UCSD-AML1 (cell line): ENCODE measurements at regions not wholly inside any gene's neighbourhood (a gene's known extent, or its start where the extent isn't known, plus 50 kb on each side); places are given as distances from the start of the nearest gene placed in this dataset.
"Not testable (repeated sequence)": the region's sequence is repeated elsewhere in the genome, so short reads cannot be mapped to it uniquely, and the experiment has no call there.

Experiments
- DNase-seq: peaks from one replicate; lab custom pipeline; 2025; ENCODE audit not compliant: unreplicated experiment; lab: John Stamatoyannopoulos, UW

DNA sequence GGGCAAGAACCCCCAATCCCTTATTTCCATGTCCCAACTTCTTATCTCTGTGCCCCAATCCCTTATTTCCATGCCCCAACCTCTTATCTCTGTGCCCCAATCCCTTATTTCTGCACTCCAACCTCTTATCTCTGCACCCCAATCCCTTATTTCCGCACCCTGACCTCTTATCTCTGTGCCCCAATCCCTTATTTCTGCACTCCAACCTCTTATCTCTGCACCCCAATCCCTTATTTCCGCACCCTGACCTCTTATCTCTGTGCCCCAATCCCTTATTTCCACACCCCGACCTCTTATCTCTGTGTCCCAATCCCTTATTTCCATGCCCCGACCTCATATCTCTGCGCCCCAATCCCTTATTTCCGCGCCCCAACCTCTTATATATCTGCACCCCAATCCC, 150.8 kb upstream of the NR4A3 start:
- not testable (repeated sequence) for DNase-seq

DNA sequence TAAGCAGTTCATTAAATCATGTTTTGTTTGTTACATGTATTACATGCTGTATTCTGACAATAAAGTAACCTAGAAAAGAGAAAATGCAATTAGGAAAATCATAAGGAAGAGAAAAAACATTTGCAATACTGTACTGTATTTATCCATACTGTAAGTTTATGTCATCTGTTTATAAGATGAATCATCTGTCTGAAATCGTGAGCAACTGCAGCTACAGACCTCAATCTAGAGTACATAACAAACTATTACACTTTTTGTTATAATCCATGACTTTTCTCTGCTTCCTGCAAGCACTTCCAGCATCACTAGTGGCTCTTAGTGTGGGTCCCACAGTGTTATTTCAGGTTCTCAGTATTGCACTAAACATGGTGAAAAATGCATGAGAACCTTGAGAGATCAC, 144.4 kb upstream of the NR4A3 start:
- DNase-seq = no peak

DNA sequence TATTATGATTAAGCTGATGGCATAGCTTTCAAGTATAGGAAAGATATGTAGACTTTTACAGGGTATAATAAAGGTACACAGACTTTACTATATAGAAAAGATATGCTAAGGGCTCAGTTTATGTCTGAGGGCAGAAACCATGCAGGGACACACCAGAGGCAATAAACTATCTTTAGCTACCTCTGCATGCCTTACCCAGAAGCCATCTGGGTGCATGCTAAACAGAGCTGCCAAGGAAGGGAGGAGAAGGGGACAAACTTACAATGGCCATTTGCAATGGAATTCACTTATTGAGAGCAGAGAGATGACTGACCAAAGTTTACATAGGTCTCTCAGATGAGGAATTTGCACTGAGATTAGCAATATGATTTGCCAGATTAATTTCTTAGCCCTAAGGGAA, 143.1 kb upstream of the NR4A3 start:
- DNase-seq = no peak

DNA sequence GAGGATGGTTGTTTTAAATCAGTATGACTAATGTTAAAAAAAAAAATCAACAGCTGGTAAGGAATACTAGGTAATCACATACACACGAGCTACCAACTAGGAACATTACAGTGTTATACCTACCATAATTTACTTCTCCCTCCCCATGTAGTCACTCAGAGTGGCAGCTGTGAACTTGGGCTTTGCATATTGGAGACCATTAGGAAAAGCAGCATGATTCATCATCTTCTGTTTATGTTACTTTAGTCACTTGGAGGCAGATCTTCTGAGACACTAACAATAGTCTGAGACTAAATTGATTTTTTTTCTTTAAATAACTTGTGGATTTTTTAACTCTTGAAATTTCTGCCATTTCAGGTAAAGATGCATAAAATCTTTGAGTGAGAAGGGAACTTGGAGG, 141.5 kb upstream of the NR4A3 start:
- no peak for DNase-seq

DNA sequence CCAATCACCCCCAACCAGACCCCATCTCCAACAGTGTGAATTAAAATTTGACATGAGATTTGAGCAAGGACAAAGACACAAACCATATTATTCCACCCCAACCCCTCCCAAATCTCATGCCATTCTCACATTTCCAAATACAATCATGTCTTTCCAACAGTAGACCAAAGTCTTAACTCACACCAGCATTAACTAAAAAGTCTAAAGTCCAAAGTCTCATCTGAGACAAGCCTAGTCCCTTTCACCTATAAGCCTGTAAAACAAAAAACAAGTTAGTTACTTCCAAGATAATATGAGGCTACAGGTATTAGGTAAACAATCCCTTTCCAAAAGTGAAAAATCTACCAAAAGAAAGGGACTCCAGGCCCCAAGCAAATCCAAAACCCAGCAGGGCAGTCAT, 140.6 kb upstream of the NR4A3 start:
- DNase-seq = no peak

DNA sequence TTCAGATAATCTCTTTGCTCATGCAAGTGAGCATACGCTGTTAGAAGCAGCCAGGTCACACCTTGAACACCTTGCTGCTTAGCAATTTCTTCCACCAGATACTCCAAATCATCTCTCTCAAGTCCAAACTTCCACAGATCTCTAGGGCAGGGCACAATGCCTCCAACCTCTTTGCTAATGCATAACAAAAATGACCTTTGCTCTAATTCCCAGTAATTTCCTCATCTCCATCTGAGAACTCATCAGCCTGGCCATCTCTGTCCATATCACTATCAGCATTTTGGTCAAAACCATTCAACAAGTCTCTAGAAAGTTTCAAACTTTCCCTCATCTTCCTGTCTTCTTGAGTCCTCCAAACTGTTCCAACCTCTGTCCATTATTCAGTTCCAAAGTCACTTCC, 139.3 kb upstream of the NR4A3 start:
- no peak for DNase-seq

DNA sequence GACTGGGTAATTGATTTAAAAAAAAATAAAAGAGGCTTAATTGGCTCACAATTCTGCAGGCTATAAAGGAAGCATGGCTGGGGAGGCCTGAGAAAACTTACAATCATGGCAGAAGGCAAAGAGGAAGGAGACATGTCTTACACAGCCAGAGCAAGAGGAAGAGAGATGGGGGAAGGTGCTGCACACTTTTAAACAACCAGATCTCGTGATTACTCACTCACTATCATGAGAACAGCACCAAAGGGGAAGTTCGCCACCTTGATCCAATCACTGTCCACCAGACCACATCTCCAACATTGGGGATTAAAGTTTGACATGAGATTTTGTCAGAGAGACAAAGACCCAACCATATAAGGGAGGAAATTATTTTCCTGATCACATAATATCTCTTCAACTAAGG, 138.8 kb upstream of the NR4A3 start:
- no peak for DNase-seq

DNA sequence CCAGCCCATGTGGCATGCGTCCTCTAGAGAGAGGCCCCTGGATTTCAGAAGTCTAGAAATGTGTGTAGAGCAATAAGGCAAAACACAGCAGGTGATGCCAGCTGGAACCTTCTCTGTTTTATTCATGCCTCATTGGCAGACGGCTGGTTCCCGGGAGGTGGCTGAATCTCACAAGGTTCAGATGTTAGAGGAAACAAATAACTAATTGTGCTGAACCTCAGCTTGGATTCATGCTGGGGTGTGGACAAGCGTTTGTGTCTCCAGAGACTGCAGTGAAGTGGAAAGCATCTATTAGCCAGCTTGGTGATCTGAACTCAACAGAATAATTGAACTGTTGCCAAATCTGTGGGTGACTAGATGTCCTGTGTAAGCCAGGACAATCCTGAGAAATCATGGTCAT, 131.1 kb upstream of the NR4A3 start:
- DNase-seq = no peak

DNA sequence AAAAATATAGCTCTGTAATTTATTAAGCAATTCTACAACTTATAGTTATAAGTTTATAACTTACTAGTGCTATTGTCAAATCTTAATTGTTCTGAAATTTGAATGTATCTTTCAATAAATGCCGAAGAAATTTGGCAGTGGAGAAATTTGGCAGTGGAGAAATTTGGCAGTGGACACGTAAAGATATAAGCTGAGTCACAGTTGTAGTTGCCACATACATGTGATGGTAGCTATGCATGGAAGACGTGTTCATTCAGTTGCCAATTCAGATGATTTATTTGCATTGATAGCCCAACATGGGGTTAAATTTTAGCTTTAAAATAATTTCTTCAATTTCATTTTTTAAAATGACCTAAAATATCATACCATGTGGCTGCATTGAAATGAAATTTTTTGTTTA, 127.8 kb upstream of the NR4A3 start:
- no peak for DNase-seq

DNA sequence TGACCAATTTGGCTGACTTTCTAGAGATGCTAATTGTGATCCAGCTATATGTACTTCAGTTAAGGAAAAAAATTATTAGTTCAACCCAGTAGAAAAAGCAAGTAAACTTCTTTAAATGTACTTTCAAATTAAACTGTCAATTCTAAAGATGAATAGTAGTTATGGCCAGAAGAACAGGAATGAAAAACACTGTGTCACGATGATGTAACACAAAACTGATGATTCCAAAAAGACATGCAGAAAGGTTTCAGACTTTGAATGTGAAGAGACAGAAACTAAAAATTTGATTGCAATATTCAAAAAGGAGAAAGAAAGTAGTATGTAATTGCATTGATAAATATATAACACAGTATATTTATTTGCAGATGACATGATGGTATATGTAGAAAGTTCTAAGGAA, 127.3 kb upstream of the NR4A3 start:
- DNase-seq = no peak

DNA sequence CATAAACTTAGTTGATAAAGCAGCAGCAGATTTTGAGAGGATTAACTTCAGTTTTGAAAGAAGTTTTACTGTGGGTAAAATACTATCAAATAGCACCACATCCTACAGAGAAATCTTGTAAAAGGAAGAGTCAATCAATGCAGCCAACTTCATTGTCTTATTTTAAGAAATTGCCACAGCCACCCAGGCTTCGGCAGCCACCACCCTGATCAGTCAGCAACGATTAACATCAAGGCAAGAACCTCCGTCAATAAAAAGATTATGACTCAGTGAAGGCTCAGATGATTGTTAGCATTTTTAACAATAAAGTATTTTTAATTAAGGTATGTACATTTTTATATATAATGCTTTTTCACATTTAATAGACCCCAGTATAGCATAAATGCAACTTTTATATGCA, 122.3 kb upstream of the NR4A3 start:
- DNase-seq = no peak

DNA sequence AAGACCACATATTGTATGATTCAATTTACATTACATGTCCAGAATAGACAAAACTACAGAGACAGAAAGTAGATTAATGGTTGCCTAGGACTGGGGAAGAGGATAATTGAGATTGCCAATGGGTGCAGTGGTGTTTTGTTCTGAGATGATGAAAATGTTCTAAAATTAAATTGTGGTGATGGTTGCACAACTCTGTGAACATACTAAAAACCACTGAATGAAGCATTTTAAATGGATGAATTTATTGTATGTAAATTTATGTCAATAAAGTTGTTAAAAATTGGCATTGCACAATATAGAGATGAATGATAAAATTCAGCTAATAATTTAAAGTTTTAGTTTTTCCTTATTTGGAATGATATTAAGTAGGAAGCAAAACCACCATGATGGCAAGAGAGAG, 109.5 kb upstream of the NR4A3 start:
- no peak for DNase-seq

DNA sequence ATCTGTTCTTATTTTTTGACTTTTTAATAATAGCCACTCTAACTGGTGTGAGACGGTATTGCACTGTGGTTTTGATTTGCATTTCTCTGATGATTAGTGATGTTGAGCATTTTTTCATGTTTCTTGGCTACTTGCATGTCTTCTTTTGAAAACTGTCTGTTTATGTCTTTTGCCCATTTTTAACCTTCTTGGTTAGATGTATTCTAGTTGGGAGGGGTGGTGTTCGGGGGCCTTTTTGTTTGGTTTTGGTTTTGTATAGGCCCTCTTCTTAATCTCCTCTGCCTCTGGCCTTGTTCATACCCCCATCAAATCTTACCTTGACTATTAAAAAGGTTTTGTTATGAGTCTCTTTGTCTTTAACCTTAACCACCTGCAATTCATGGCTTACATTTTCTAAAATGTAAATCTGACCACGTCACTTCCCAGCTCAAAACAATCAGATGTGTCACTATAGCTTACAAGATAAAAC, 107.8 kb upstream of the NR4A3 start:
- DNase-seq = no peak

DNA sequence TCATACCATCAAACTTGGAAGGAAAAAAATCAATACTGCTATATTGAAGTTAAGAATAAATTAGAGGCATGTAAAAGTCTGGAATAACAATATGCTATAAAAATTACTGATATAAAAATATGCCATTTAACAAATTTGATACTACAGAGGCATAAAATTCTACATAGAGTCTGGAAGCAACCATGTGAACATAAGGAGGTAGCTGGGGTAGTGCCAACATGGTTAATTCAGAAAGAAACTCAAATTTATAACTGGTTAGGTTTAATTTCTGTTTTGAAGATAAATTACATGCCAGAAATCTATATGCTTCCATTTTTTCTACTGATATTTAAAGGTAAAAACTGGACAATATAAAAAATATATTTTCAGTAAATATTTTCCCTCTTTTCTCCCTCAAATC, 103.1 kb upstream of the NR4A3 start:
- no peak for DNase-seq

DNA sequence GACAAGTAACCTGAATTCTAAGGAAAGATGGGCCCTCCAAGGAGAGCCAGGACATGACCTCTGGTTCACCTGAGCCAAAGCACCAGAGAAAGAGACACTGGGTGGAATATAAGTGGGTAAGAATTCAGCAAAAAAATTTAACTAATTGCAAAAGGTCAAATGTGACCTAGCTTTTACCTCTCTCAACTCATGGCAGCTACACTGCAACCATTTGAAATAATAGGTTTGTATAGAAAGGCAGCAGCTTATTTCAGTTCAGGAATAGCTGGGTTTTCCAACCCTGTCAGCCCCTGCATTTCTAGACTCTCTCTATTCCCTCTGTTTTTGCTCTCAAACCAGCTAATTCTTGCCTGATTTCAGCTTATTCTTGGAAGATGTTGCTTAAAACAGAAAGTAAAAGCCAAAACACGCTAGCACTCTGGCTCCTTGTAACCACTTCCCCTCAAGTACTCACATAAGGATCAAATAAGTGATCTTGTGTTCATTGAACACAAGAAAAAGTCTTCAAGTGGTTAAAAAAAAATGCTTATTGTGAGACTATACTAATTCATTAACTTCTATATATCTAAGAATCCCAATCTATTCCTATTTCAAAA, 101.1 kb upstream of the NR4A3 start:
- DNase-seq = no peak

DNA sequence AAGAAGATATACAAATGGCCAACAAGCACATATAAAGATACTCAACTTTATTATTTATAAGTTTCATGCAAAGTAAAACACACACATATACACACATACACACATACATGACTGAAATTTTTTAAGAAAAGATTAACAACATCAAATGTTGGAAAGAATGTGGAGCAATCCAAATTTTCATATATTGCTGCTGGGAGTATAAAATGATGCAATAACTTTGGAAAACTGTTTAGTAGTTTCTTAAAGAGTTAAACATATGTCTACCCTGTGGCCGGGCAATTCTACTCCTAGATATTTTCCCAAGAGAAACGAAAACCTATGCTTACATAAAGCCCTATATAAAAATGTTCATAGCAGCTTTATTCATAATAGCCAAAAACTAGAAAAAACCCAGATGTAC, 99.8 kb upstream of the NR4A3 start:
- DNase-seq = no peak

DNA sequence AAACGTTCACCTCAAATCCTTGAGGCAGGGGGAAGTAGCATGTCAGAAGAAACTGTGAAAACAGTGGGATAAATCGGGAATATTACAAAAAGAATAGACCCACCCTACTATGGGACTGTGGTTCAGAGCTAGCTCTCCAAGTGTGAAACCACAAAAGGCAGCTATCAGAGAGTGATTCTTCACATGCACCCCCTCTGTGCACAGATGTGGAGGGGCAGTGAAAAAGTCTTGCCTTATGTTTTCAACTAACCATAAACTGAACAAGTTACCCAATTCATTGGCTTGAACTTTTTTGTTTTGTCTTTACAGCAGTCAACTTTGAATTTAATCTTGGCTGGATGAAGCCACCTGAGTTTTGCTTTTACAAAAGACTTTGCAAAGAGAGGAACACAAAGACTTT, 98.8 kb upstream of the NR4A3 start:
- no peak for DNase-seq

DNA sequence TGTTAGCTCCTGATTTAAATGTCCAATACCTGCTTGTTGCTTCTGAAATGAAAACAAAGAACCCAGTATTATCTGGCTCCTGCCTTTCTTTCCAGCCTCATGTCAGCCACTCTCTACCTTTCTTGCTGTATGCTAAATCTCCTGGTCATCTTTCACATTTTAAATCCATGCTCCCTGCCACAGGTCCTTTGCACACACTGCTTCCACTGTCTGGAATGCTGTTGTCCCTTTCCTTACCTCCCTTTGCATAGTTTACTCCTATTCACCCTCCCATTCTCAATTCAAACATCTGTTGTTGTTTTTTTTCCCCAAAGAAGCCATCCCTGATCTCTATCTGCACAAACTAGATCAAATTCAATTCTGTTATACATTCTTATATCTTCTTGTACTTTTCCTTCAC, 97.0 kb upstream of the NR4A3 start:
- DNase-seq = no peak

DNA sequence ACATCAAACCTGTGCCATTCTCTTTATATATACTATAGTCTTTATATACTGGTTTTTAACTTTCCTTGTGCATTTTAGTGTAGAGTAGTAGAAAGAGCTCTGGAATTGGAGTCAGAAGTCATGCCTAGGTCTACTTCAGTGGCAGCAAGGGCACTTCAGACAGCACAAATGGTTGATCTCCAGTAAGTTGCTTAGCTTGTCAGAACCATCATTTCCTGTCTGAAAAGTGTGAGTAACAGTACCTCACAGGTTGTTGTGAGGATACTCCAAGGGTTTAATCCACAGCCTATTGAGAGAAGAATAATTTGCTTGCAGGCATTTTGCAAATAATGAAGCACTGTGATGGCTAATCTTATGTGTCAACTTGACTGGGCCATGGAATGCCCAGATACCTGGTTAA, 95.8 kb upstream of the NR4A3 start:
- no peak for DNase-seq

DNA sequence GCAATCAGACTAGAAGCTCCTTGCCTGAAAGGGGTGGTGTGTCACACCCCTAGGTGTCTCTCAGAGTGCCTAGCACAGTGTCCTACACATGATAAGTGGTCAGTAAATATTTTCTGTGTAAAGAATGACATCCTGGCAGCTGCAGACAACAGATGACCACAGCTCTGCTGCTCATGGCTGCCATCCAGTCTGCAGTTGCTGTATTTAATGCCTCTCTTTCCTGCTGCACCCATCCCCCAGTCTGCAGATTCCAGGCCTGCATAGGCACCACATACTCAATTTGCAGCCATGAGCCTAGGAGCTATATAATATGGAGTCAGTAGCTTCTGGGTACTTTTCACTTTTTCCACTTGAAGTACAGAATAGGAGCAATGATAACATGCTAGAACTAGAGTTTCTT, 94.9 kb upstream of the NR4A3 start:
- DNase-seq = no peak

DNA sequence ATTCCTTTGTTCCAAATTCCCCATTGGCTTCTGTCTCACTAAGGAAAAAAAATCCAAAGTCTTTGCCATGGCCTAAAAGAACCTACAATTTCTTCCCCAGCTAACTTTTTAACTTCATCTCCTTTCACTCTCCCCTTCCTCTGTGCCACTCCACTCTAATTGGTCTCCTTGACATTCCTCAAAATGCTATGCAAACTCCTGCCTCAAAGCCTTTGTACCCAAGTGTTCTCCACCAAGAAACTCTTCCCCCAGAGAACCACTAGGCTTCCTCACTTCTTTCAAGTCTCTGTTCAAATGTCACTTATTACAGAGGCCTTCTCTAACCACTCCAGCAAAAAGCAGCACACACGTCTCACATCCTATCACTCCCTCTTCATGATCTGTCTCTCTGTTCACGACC, 91.6 kb upstream of the NR4A3 start:
- DNase-seq = no peak

DNA sequence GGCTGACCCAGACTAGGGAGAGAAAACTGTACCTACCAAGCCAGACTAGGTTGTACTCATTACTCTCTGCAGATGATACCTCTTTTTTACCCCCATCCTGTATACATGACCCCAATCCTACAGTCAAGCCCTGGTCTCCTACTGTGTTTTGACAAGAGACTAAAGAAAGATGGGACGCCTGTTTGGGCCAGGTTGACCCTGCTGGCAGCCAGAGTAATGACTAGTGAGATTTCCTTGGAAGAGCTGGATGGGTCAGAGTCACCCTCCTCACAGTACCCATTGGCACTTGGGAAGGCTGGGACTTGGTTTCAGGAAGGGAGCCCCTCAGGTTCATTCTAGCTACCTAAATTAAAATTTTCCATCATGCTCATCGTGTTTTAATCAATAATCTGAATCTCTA, 89.7 kb upstream of the NR4A3 start:
- no peak for DNase-seq

DNA sequence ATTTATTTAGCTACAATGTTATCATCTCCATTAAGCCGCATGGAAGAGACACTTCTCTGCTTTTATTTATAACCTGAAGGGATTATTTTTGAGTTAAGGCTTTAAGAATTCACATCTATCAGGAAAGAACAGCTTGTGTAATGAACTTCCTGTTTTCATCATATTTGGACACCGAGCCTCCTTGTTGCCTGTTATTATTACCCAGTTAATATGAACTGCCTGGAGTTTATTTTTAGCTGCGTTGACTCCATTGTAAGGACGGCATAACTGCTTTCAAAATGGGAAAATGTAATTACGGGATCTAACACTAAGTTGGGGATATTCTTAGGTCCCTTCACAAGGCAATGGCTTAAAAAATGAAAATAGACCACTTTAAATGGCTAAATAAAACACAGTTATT, 89.0 kb upstream of the NR4A3 start:
- DNase-seq = no peak

DNA sequence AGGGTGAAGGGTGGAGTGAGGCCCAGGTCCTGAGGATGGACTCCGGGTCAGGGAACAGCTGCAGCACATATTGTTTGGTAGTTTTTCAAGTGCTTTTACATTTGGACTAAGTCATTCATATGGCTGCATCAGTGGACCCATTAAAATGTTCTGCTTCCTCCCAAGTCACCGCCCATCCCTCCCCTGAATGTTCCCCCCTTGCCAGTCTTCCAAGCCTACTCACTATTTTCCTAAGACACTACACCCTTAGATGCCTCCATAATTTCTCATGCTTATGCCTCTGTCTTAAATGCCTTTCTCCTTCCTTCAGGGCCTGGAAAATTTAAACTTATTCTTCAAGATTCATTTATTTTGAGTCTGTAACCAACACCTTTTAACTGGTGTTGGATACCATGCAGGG, 86.6 kb upstream of the NR4A3 start:
- no peak for DNase-seq
